ENCODE measurements at regions not wholly inside any gene's neighbourhood (a gene's known extent, or its start where the extent isn't known, plus 50 kb on each side); places are given as distances from the start of the nearest gene placed in this dataset.
"Not testable (repeated sequence)": the region's sequence is repeated elsewhere in the genome, so short reads cannot be mapped to it uniquely, and the experiment has no call there.

- no peak for DNase-seq
Measured at GRCh38 chr14:48568688-48569087, 893.3 kb upstream of the MDGA2 start.

GRCh38 chr14:48568252-48568651 lies 892.8 kb upstream of the MDGA2 start:
- DNase-seq, result no peak

GRCh38 chr14:48563489-48563888 lies 888.1 kb upstream of the MDGA2 start:
- no peak for DNase-seq

GRCh38 chr14:48561438-48561837 lies 886.0 kb upstream of the MDGA2 start:
- DNase-seq, result not testable (repeated sequence)

GRCh38 chr14:48560421-48560820 lies 885.0 kb upstream of the MDGA2 start:
- no peak for DNase-seq

- no peak for DNase-seq
Measured at GRCh38 chr14:48553443-48553842, 878.0 kb upstream of the MDGA2 start.

GRCh38 chr14:48546996-48547395 lies 871.6 kb upstream of the MDGA2 start:
- DNase-seq, result no peak

- no peak for DNase-seq
Measured at GRCh38 chr14:48537600-48537999, 862.2 kb upstream of the MDGA2 start.

GRCh38 chr14:48536318-48536717 lies 860.9 kb upstream of the MDGA2 start:
- no peak for DNase-seq

- DNase-seq, result no peak
Measured at GRCh38 chr14:48527832-48528231, 852.4 kb upstream of the MDGA2 start.

- DNase-seq, result no peak
Measured at GRCh38 chr14:48526307-48526706, 850.9 kb upstream of the MDGA2 start.

GRCh38 chr14:48504921-48505320 lies 829.5 kb upstream of the MDGA2 start:
- DNase-seq, result no peak

- DNase-seq, result no peak
Measured at GRCh38 chr14:48490756-48491155, 815.4 kb upstream of the MDGA2 start.

- no peak for DNase-seq
Measured at GRCh38 chr14:48473944-48474343, 798.5 kb upstream of the MDGA2 start.

GRCh38 chr14:48456051-48456450 lies 780.6 kb upstream of the MDGA2 start:
- no peak for DNase-seq

GRCh38 chr14:48454887-48455286 lies 779.5 kb upstream of the MDGA2 start:
- no peak for DNase-seq

GRCh38 chr14:48452437-48452995 lies 777.1 kb upstream of the MDGA2 start:
- no peak for DNase-seq

GRCh38 chr14:48435221-48435620 lies 759.8 kb upstream of the MDGA2 start:
- DNase-seq, result no peak

GRCh38 chr14:48430805-48431204 lies 755.4 kb upstream of the MDGA2 start:
- no peak for DNase-seq

- no peak for DNase-seq
Measured at GRCh38 chr14:48429512-48429911, 754.1 kb upstream of the MDGA2 start.

- no peak for DNase-seq
Measured at GRCh38 chr14:48417715-48418500, 742.5 kb upstream of the MDGA2 start.

- DNase-seq, result no peak
Measured at GRCh38 chr14:48401321-48401720, 725.9 kb upstream of the MDGA2 start.

- DNase-seq, result no peak
Measured at GRCh38 chr14:48398675-48399282, 723.4 kb upstream of the MDGA2 start.

GRCh38 chr14:48391661-48392060 lies 716.3 kb upstream of the MDGA2 start:
- DNase-seq, result no peak

All from skin of body (tissue), 1 donor.